Neutrophil (primary cell): ENCODE measurements at regions not wholly inside any gene's neighbourhood (a gene's known extent, or its start where the extent isn't known, plus 50 kb on each side); places are given as distances from the start of the nearest gene placed in this dataset.
"Not testable (repeated sequence)": the region's sequence is repeated elsewhere in the genome, so short reads cannot be mapped to it uniquely, and the experiment has no call there.

Source experiments
- H3K27ac ChIP-seq: fragments of 200-600 bp; sonication (generic); 2 replicates; pipeline ENCODE4 v1.5.1; 2016; ENCODE audit warnings: mild to moderate bottlenecking, moderate library complexity
- H3K27me3 ChIP-seq: fragments of 200-600 bp; sonication (generic); 2 replicates; pipeline ENCODE4 v1.6.0; 2016; ENCODE audit warnings: mild to moderate bottlenecking
- H3K36me3 ChIP-seq: fragments of 200-600 bp; sonication (generic); 2 replicates; pipeline ENCODE4 v1.5.1; 2017
- H3K4me1 ChIP-seq, 2 experiments: fragments of 200-600 bp in 1 of 2; sonication (generic) in 1 of 2; 1 replicate in 1 of 2; 2 replicates in 1 of 2; pipeline versions ENCODE4 v1.5.1 to v1.6.1; 2013 to 2016; ENCODE audit warnings: low read depth in 1 of 2, low read length in 1 of 2, mild to moderate bottlenecking in 1 of 2, moderate library complexity in 1 of 2; ENCODE audit not compliant: control insufficient read depth in 1 of 2, insufficient read depth in 1 of 2
- H3K4me3 ChIP-seq, 2 experiments: fragments of 200-600 bp in 1 of 2; sonication (generic) in 1 of 2; 1 replicate in 1 of 2; 2 replicates in 1 of 2; pipeline ENCODE4 v1.5.1; 2013 to 2016; ENCODE audit warnings: low read depth in 1 of 2, low read length in 1 of 2, mild to moderate bottlenecking in 1 of 2, moderate library complexity in 1 of 2
- H3K9me3 ChIP-seq: fragments of 200-600 bp; sonication (generic); 2 replicates; pipeline ENCODE4 v1.5.1; 2016
- CTCF ChIP-seq: fragments of 200-600 bp; sonication (generic); IDR thresholded peaks from 2 replicates; pipeline ENCODE4 v1.5.1; 2016; ENCODE audit warnings: antibody characterized with exemption

GRCh38 chrX:952816-953215, 259.6 kb downstream of the CRLF2 start:
- Histone ChIP-seq H3K36me3 (no peaks in the 10 kb centered on the region), H3K4me3 (no peak overlapping the region), H3K27ac (no peak overlapping the region), H3K9me3 (no peaks in the 10 kb centered on the region), H3K4me1 (no peaks in the 10 kb centered on the region), H3K27me3 (peaks cover 3% of the 10 kb centered on the region)
- no peak for TF ChIP-seq CTCF

GRCh38 chrX:947262-947661, 265.2 kb downstream of the CRLF2 start:
- not testable (repeated sequence) for H3K4me3 ChIP-seq, H3K36me3 ChIP-seq, H3K4me1 ChIP-seq, H3K27me3 ChIP-seq, H3K27ac ChIP-seq, H3K9me3 ChIP-seq

GRCh38 chrX:943035-943434, 269.4 kb downstream of the CRLF2 start:
- Histone ChIP-seq H3K9me3 (no peaks in the 10 kb centered on the region), H3K27me3 (peaks cover 16% of the 10 kb centered on the region)

GRCh38 chrX:940691-941090, 271.8 kb downstream of the CRLF2 start:
- TF ChIP-seq CTCF: no peak
- no peaks in the 10 kb centered on the region for H3K9me3 ChIP-seq
- H3K27me3 ChIP-seq: peaks cover 16% of the 10 kb centered on the region
- no peak overlapping the region for H3K27ac ChIP-seq
- no peak overlapping the region for H3K4me3 ChIP-seq
- no peaks in the 10 kb centered on the region for H3K36me3 ChIP-seq
- no peaks in the 10 kb centered on the region for H3K4me1 ChIP-seq

More at GRCh38 chrX:943035-943434, 269.4 kb downstream of the CRLF2 start:
- TF ChIP-seq CTCF: no peak
- H3K27ac ChIP-seq: no peak overlapping the region
- H3K4me3 ChIP-seq: no peak overlapping the region
- H3K36me3 ChIP-seq: no peaks in the 10 kb centered on the region
- no peaks in the 10 kb centered on the region for H3K4me1 ChIP-seq

- no peak overlapping the region for H3K4me3 ChIP-seq
- no peaks in the 10 kb centered on the region for H3K4me1 ChIP-seq
- H3K27me3 ChIP-seq: peaks cover 16% of the 10 kb centered on the region
- H3K27ac ChIP-seq: no peak overlapping the region
- no peaks in the 10 kb centered on the region for H3K36me3 ChIP-seq
- H3K9me3 ChIP-seq: no peaks in the 10 kb centered on the region
- no peak for TF ChIP-seq CTCF
Measured at GRCh38 chrX:936979-937769, 275.3 kb downstream of the CRLF2 start.

- Histone ChIP-seq H3K4me1 (no peaks in the 10 kb centered on the region), H3K27ac (no peak overlapping the region), H3K27me3 (no peaks in the 10 kb centered on the region), H3K4me3 (no peak overlapping the region), H3K36me3 (no peaks in the 10 kb centered on the region), H3K9me3 (no peaks in the 10 kb centered on the region)
- TF ChIP-seq CTCF: no peak
Measured at GRCh38 chrX:933611-934010, 278.8 kb downstream of the CRLF2 start.
